SK-N-SH (cell line): ENCODE measurements at regions not wholly inside any gene's neighbourhood (a gene's known extent, or its start where the extent isn't known, plus 50 kb on each side); places are given as distances from the start of the nearest gene placed in this dataset.

Source experiments
- CTCF ChIA-PET: fragments of 300-600, 350-600 bp; formaldehyde crosslinking; extraction: SDS; loops from one replicate; lab custom pipeline; 2021; lab: Yijun Ruan, JAX
- POLR2A ChIA-PET: fragments of 350-600 bp; sonication (Branson Sonifier 250); formaldehyde crosslinking; extraction: SDS; loops from one replicate; lab custom pipeline; 2020; ENCODE audit warnings: antibody characterized with exemption, inconsistent platforms; lab: Yijun Ruan, JAX
- DNase-seq: peaks from one replicate; pipeline ENCODE4 v3.0.0; 2012
- H2AFZ ChIP-seq: fragments of 200-600 bp; sonication (generic); 2 replicates; pipeline ENCODE4 v1.8.1; 2016; ENCODE audit warnings: antibody characterized with exemption, mild to moderate bottlenecking, low read depth
- H3F3A ChIP-seq: fragments of 200-600 bp; sonication (generic); replicated peaks from 2 replicates; pipeline ENCODE3; 2016; ENCODE audit warnings: antibody characterized with exemption, mild to moderate bottlenecking; ENCODE audit not compliant: insufficient read depth
- H3K27ac ChIP-seq, 2 experiments: fragments of 200-500 bp in 1 of 2; fragments of 200-600 bp in 1 of 2; sonication (Bioruptor generic) in 1 of 2; sonication (generic), shearing (Covaris generic) in 1 of 2; 2 replicates each; pipeline versions ENCODE4 v1.5.1 to v1.6.1; 2014 to 2016; ENCODE audit warnings: low read depth in 2 of 2, inconsistent platforms in 1 of 2, low read length in 1 of 2, mild to moderate bottlenecking in 1 of 2, mixed read lengths in 1 of 2
- H3K27me3 ChIP-seq: fragments of 200-600 bp; sonication (generic), shearing (Covaris generic); 2 replicates; pipeline ENCODE4 v1.6.1; 2016; ENCODE audit warnings: mixed run types; ENCODE audit not compliant: insufficient read depth
- H3K36me3 ChIP-seq, 2 experiments: fragments of 200-500 bp in 1 of 2; fragments of 200-600 bp in 1 of 2; sonication (Bioruptor generic) in 1 of 2; sonication (generic) in 1 of 2; replicated peaks in 1 of 2; 2 replicates each; pipeline versions ENCODE3 to v1.5.1; 2014 to 2016; ENCODE audit warnings: low read length in 1 of 2, mild to moderate bottlenecking in 1 of 2; ENCODE audit not compliant: insufficient read depth in 2 of 2, control insufficient read depth in 1 of 2
- H3K4me1 ChIP-seq, 2 experiments: fragments of 200-500 bp in 1 of 2; fragments of 200-600 bp in 1 of 2; sonication (Bioruptor generic) in 1 of 2; sonication (generic), shearing (Covaris generic) in 1 of 2; 2 replicates each; pipeline versions ENCODE4 v1.5.1 to v1.6.1; 2014 to 2016; ENCODE audit warnings: low read depth in 1 of 2, low read length in 1 of 2, mixed run types in 1 of 2; ENCODE audit not compliant: insufficient read depth in 2 of 2, control insufficient read depth in 1 of 2
- H3K4me2 ChIP-seq: fragments of 200-600 bp; sonication (generic), shearing (Covaris generic); 2 replicates; pipeline ENCODE4 v1.6.1; 2017; ENCODE audit warnings: mixed run types
- H3K4me3 ChIP-seq, 2 experiments: fragments of 200-500 bp in 1 of 2; fragments of 200-600 bp in 1 of 2; sonication (Bioruptor generic) in 1 of 2; sonication (generic), shearing (Covaris generic) in 1 of 2; 2 replicates each; pipeline versions ENCODE4 v1.5.1 to v1.8.1; 2014 to 2016; ENCODE audit warnings: low read depth in 2 of 2, inconsistent platforms in 1 of 2, low read length in 1 of 2, mild to moderate bottlenecking in 1 of 2, mixed read lengths in 1 of 2, moderate library complexity in 1 of 2
- H3K79me2 ChIP-seq: fragments of 200-600 bp; sonication (generic); 2 replicates; pipeline ENCODE4 v1.8.1; 2017; ENCODE audit warnings: mild to moderate bottlenecking; ENCODE audit not compliant: insufficient read depth
- H3K9ac ChIP-seq: fragments of 200-600 bp; sonication (generic); 2 replicates; pipeline ENCODE4 v1.6.1; 2017; ENCODE audit warnings: mixed run types
- H3K9me2 ChIP-seq: fragments of 200-600 bp; sonication (generic); 2 replicates; pipeline ENCODE4 v1.6.1; 2017; ENCODE audit warnings: mixed run types
- H3K9me3 ChIP-seq: fragments of 200-600 bp; sonication (generic); 2 replicates; pipeline ENCODE4 v1.6.1; 2017; ENCODE audit warnings: mixed run types, mild to moderate bottlenecking, moderate library complexity
- H4K20me1 ChIP-seq: fragments of 200-600 bp; sonication (generic); 2 replicates; pipeline ENCODE4 v1.6.1; 2017; ENCODE audit warnings: mild to moderate bottlenecking, mixed run types; ENCODE audit not compliant: insufficient read depth
- CHD2 ChIP-seq: fragments of 150-350 bp; IDR thresholded peaks from 2 replicates; pipeline ENCODE4 v1.6.1; 2018; ENCODE audit warnings: low read length; ENCODE audit not compliant: partially characterized antibody
- CTCF ChIP-seq: fragments of 200-600 bp; sonication (generic); IDR thresholded peaks from 2 replicates; pipeline ENCODE4 v1.6.1; 2017; ENCODE audit warnings: antibody characterized with exemption, mild to moderate bottlenecking, moderate library complexity
- EZH2phosphoT487 ChIP-seq: fragments of 200-600 bp; sonication (generic); IDR thresholded peaks from 2 replicates; pipeline ENCODE4 v1.6.1; 2017; ENCODE audit warnings: low read depth, mixed run types, mild to moderate bottlenecking, antibody characterized with exemption, moderate library complexity, borderline replicate concordance
- FOSL2 ChIP-seq: IDR thresholded peaks from 2 replicates; pipeline ENCODE4 v1.4.0; 2012; ENCODE audit warnings: low read depth, mild to moderate bottlenecking, moderate library complexity, borderline replicate concordance
- GABPA ChIP-seq: IDR thresholded peaks from 2 replicates; pipeline ENCODE4 v1.4.0; 2012; ENCODE audit warnings: low read depth, mild to moderate bottlenecking
- IRF3 ChIP-seq: fragments of 150-350 bp; IDR thresholded peaks from 2 replicates; pipeline ENCODE4 v1.6.1; 2016; ENCODE audit warnings: mild to moderate bottlenecking, low read depth, low read length
- JUND ChIP-seq: IDR thresholded peaks from 2 replicates; pipeline ENCODE4 v1.4.0; 2012
- MAX ChIP-seq: IDR thresholded peaks from 2 replicates; pipeline ENCODE4 v1.4.0; 2012; ENCODE audit warnings: low read depth
- MEF2A ChIP-seq: IDR thresholded peaks from 2 replicates; pipeline ENCODE4 v1.4.0; 2012; ENCODE audit warnings: low read depth, borderline replicate concordance
- MXI1 ChIP-seq: IDR thresholded peaks from 2 replicates; pipeline ENCODE4 v1.6.1; 2012; ENCODE audit warnings: mild to moderate bottlenecking, low read depth, low read length, improper control_type of control experiment
- NFIC ChIP-seq: IDR thresholded peaks from 2 replicates; pipeline ENCODE4 v1.4.0; 2012; ENCODE audit warnings: borderline replicate concordance
- POLR2AphosphoS5 ChIP-seq: IDR thresholded peaks from 2 replicates; pipeline ENCODE4 v1.6.1; 2012; ENCODE audit warnings: low read depth, low read length
- RAD21 ChIP-seq: IDR thresholded peaks from 2 replicates; pipeline ENCODE4 v1.6.1; 2012; ENCODE audit warnings: mild to moderate bottlenecking, low read length
- RFX5 ChIP-seq: IDR thresholded peaks from 2 replicates; pipeline ENCODE4 v1.6.1; 2012; ENCODE audit warnings: mild to moderate bottlenecking, improper control_type of control experiment, low read length
- SMC3 ChIP-seq: IDR thresholded peaks from 2 replicates; pipeline ENCODE4 v1.6.1; 2012; ENCODE audit warnings: low read depth, low read length, improper control_type of control experiment
- TAF1 ChIP-seq: IDR thresholded peaks from 2 replicates; pipeline ENCODE4 v1.6.1; 2012; ENCODE audit warnings: low read depth, mild to moderate bottlenecking, low read length, moderate library complexity, borderline replicate concordance
- USF1 ChIP-seq: IDR thresholded peaks from 2 replicates; pipeline ENCODE4 v1.4.0; 2012; ENCODE audit warnings: low read depth, borderline replicate concordance
- YY1 ChIP-seq: IDR thresholded peaks from 2 replicates; pipeline ENCODE4 v1.4.0; 2012; ENCODE audit warnings: low read depth, mild to moderate bottlenecking
- WGBS: methylation state at CpG from one replicate; pipeline ENCODE4 v1.1.6; 2017; ENCODE audit warnings: low lambda C conversion rate; 5-methylcytosine and 5-hydroxymethylcytosine counted together

GRCh38 chr11:42536611-42537360, 775.0 kb upstream of the API5 start:
- H3K9me2 ChIP-seq: no peaks in the 10 kb centered on the region
- DNase-seq: no peak
- H3K9ac ChIP-seq: no peak overlapping the region
- no peaks in the 10 kb centered on the region for H3K4me1 ChIP-seq
- H3K4me2 ChIP-seq: no peak overlapping the region
- no peaks in the 10 kb centered on the region for H3K36me3 ChIP-seq
- POLR2A ChIA-PET: no interaction called here
- TF ChIP-seq POLR2AphosphoS5 (no peak), CTCF (no peak), MAX (no peak), TAF1 (no peak), SMC3 (no peak), FOSL2 (no peak), YY1 (no peak), NFIC (no peak), EZH2phosphoT487 (no peak), CHD2 (no peak), JUND (no peak), USF1 (no peak), MXI1 (no peak), MEF2A (no peak), RAD21 (no peak), GABPA (no peak), RFX5 (no peak), IRF3 (no peak)
- CTCF ChIA-PET: interaction anchor here (0.6 to 1.6 kb wide), 3 partner anchors 12 to 1077 kb away, joined by 3 to 4 read pairs (median 3); no protein-coding TSS in a partner anchor
- no peaks in the 10 kb centered on the region for H3F3A ChIP-seq
- H3K9me3 ChIP-seq: no peaks in the 10 kb centered on the region
- H3K27ac ChIP-seq: no peak overlapping the region
- no peaks in the 10 kb centered on the region for H3K27me3 ChIP-seq
- no peak overlapping the region for H2AFZ ChIP-seq
- WGBS: 22% methylated on average over 5 of the region's 5 CpGs
- H3K4me3 ChIP-seq: no peak overlapping the region
- no peaks in the 10 kb centered on the region for H4K20me1 ChIP-seq
- no peaks in the 10 kb centered on the region for H3K79me2 ChIP-seq
